GM23248 (cell line): ENCODE measurements at regions not wholly inside any gene's neighbourhood (a gene's known extent, or its start where the extent isn't known, plus 50 kb on each side); places are given as distances from the start of the nearest gene placed in this dataset.

ENCODE experiments used
- EZH2 ChIP-seq: fragments of 200-600 bp; sonication (generic); IDR thresholded peaks from 2 replicates; pipeline ENCODE4 v1.6.1; 2018; ENCODE audit warnings: antibody characterized with exemption, mild to moderate bottlenecking; ENCODE audit not compliant: insufficient read depth, poor library complexity, severe bottlenecking
- EZH2phosphoT487 ChIP-seq: fragments of 200-600 bp; sonication (generic); IDR thresholded peaks from 2 replicates; pipeline ENCODE4 v1.6.1; 2018; ENCODE audit warnings: antibody characterized with exemption, moderate library complexity, mild to moderate bottlenecking, low read depth; ENCODE audit not compliant: insufficient read depth

- TF ChIP-seq EZH2 = no peak
- no peak for TF ChIP-seq EZH2phosphoT487
Observed at GRCh38 chr13:53732664-53733063, 704.1 kb downstream of the OLFM4 start.
